ENCODE measurements at regions not wholly inside any gene's neighbourhood (a gene's known extent, or its start where the extent isn't known, plus 50 kb on each side); places are given as distances from the start of the nearest gene placed in this dataset.

GRCh38 chr18:40523287-40523686 is 1431.7 kb upstream of the PIK3C3 start:
- TF ChIP-seq CTCF (IDR thresholded peaks at IDR 0.05) (no peak), POLR2A (IDR thresholded peaks at IDR 0.05) (no peak)

Measured in testis (tissue), 2 donors.